Activated CD4-positive, alpha-beta T cell treated with anti-CD3 and anti-CD28 coated beads, Interleukin-2, Interleukin-6, amounts not matched to agents 100 ng/mL and 50 ng/mL, durations not matched to agents 16 hours and 8 hours (primary cell): ENCODE measurements at regions not wholly inside any gene's neighbourhood (a gene's known extent, or its start where the extent isn't known, plus 50 kb on each side); places are given as distances from the start of the nearest gene placed in this dataset.

Experiments
- DNase-seq: peaks from one replicate; pipeline ENCODE4 v3.0.0-alpha.2; 2020

GRCh38 chr16:64823481-64824075 is 298.3 kb downstream of the CDH11 start:
- DNase-seq = no peak

DNA sequence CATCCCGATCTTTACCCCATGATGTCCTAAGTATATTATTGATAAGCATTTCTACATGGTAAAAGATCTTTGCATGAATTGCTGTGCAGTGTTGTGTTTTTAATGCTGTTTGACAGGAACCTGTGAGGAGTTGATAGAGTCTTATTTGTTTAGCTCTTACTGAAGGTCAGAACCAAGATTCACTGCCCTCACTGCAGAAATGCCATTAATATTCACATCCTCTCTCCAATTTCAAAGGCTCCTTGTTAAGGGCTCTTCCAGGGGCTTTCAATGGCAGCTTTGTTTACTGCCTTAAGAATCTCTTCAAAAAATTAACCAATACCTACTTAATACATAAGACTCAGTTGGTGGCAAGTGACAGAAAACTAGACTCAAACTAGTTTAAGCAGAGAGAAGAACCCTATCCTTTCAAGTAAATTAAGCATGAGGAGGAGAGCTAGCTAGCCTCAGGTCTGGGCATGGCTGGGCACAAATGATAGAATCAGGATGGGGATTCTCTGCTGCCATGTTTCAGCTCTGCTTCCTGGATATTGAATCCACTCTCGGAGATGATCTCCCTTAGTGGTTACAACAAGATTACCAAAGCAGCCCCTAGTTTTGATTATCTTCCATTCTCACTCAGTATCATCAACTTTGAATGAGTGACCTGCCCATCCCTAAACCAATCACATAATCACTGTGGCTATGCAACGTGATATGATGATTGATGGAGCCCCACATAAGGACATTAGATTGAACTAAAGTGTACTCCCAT is 311.8 kb downstream of the CDH11 start:
- no peak for DNase-seq

- no peak for DNase-seq
These were observed 313.4 kb downstream of the CDH11 start for GRCh38 chr16:64808474-64808873.

GRCh38 chr16:64791756-64792155 is 330.1 kb downstream of the CDH11 start:
- DNase-seq = no peak

- no peak for DNase-seq
These were observed 337.2 kb downstream of the CDH11 start for GRCh38 chr16:64784635-64785034.

DNA sequence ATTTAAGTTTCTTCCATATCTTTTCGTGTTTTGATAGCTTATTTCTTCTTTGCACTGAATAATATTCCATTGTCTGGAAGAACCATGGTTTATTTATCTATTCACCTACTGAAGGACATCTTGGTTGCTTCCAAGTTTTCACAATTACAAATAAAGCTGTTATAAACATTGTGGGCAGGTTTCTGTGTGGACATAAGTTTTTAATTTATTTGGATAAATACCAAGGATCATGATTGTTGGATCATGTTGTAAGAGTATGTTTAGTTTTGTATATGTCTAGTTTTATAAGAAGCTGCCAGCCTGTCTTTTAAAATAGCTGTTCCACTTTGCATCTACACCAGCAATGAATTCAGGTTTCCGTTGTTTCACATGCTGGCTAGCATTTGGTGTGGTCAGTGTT is 339.4 kb downstream of the CDH11 start:
- no peak for DNase-seq

DNA sequence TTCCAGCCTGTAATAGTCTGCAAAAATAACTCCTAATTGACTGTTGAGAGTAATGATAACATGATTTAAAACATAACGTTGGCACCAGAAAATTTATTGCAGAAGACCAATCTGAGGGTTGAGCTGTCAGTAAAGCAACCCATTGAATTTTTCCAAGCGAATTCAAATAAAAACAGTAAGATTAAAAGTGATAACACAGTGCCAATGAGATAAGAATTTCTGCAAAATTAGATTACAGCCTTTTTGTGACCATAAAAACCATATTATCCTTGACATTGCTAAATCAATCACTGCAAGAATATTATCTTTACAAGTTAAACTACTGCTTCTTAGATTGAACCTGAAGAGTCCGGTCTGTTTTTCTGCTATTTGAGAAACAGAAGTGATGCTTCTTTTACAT is 341.4 kb downstream of the CDH11 start:
- DNase-seq = no peak

- DNase-seq = no peak
These were observed 343.1 kb downstream of the CDH11 start for GRCh38 chr16:64778777-64779176.

DNA sequence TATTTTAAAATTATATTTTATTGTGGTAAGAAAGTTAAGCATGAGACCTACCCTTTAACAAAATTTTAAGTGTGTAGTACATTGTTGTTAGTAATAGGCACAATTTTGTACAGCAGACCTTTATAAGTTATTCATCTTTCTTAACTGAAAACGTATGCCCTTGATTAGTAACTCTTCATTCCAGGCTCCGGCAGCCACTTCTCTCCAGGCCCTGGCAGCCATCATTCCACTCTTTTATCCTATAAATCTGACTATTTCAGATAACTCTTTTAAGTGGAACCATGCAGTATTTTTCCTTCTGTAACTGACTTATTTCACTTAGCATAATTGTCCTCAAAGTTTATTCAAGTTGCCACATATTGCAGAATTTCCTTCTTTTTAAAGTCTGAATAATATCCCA is 348.2 kb downstream of the CDH11 start:
- DNase-seq = no peak

DNA sequence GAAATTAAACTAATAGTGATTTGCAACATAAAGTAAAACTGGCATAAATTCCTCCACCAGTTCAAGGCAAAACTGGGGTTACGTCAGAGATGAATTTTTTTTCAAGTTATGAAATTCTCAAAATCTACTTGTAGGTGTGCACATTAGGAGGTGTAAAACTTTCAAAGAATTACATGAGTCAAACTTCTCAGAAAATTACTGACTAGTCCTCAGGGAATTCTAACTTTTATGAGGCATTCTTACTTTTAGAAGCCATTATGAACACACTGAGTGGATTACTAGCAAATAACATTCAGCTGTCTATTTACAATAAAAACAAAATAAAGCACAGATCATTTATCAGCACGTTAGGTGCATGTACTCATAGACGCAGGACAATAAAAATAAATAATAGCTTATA is 348.7 kb downstream of the CDH11 start:
- DNase-seq = no peak

DNA sequence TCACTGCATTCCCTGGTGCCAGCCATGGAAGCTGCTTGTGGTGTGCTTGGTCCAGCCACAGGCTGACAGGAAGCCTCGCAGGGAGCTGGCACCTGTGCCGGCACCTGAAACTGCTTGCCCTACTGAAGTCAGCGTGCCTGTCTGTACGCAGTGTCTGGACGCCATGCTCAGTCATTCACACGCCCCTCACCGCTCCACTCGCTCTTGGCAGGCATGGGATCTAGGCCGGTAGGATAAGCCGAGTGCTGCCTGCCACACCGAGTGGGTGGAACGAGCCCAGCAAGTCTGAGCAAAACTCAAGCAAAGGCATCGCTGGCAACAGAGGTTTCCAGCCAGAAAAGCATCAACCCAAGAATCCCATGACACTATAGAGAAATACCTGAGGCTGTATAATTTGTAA is 350.6 kb downstream of the CDH11 start:
- no peak for DNase-seq

GRCh38 chr16:64762211-64762610 is 359.7 kb downstream of the CDH11 start:
- no peak for DNase-seq

DNA sequence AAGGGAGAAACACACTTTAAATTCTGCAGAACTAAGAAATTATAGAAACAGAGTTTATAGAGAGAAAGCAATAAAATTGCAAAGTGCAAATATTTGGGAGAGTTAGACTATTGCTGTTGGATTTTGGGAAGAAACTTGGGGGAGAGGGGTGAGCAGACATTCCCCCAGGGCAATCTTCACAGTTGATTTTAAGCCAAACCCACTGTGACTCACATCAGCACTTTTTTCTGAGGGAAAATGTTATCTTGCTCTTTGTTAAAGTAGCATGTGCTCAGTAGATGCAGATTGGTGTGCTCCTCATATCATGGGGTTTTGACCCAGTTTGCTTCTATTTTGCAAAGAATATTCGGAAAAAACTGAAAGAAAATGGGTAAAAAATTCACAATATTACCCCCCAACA is 367.6 kb downstream of the CDH11 start:
- DNase-seq = no peak

GRCh38 chr16:64751906-64752305 is 370.0 kb downstream of the CDH11 start:
- DNase-seq = no peak

DNA sequence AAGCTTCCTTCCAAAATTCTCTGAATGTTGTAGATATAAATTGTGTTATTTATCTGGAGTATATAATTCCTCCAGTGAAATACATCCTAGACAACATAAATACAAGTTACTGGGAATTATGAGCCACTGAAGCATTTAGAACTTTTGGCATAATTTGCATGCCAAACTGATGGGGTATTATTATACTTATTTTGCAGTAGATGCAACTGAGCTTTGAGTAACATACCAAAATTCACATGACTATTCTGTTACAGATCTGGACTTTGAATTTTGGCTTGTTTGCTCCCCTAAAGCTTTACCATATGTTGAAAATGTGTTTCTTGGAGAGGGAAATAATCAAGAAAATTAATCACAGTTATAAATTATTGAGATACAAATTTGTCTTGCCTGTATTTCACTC is 372.5 kb downstream of the CDH11 start:
- DNase-seq = no peak

DNA sequence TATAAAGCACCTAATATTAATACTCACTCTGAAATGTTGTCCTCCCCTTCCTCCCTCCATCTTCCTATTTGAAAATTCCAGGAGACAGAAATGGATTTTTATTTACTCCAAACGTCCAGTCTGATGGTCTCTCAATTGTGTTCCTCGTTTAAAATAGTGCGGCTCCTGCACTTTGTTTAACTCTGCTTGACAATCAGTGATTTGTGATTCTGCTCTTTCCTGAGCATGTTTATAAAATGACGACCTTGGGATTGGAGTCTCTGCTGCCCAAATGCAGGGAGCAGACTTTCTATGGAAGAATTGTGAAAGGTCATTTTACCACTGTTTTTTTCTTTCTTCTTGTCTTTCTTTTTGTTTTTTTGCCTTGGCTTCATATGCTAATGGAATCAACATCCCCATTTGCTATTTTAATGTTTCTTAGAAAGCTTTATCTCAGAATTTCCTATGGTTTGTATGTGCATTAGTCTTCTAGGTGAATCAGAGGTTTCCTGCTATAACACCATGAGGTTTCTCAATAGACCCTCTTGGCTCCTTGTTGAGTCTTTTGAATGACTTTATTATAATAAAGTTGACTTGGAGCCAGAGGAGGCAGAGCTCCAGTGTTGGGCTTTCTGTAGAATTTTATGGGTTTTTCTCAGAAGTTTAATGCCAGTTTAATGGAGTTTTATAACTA is 376.5 kb downstream of the CDH11 start:
- no peak for DNase-seq

DNA sequence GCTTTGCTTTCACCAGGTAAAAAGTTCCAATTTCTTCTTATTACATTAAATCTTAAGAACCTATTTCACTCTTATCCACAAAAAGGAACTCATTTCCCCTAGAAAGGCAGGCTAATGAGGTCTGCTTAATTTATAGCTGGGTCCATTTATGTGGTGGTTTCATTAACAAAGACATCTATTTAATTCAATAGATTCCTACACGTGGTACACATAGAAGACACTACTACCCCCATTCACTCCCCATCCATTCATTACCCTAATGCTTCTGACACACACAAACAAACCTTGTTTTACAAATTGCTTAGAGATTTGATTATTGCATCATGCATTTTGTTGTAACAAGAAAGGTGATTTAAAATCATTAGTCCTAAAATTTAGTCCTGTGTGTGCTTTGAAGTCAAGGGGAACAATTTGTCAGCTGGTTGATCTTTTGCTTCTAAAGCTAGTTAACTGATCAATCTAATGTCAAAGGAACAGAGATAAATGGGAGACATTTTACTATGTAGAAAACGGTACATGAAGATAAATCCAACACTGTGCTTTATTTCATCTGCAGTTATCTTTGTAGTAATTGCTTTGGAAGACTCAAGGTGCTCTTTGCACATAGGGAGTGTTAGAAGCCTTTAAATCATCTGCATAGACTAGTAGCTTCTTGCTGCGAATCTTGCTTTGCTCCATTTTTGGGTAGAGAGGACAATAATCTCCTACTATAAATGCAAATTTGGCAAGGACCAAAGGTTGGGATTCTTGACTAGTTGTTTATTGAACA is 379.2 kb downstream of the CDH11 start:
- DNase-seq = no peak

- DNase-seq = no peak
These were observed 381.6 kb downstream of the CDH11 start for GRCh38 chr16:64740261-64740660.

GRCh38 chr16:64738321-64738960 is 383.4 kb downstream of the CDH11 start:
- no peak for DNase-seq

- no peak for DNase-seq
These were observed 385.0 kb downstream of the CDH11 start for GRCh38 chr16:64736857-64737256.

DNA sequence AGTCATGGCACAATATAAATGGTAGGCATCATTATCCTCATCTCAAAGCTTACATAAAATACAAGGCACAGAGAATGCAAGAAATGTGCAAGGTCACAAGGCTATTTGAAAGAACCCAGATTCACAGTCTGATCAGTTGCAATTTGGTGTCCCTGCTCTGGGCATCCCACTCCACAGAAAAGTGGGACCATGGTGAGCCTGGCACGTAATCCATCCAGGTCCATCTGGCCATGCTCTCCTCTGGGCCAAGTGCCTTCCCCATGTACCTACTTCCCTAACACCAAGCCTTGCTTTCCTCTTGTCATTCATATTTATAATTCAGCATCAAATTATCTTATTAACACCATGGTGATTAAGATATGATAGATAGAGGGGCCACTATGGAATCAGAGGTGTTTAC is 390.0 kb downstream of the CDH11 start:
- DNase-seq = no peak

DNA sequence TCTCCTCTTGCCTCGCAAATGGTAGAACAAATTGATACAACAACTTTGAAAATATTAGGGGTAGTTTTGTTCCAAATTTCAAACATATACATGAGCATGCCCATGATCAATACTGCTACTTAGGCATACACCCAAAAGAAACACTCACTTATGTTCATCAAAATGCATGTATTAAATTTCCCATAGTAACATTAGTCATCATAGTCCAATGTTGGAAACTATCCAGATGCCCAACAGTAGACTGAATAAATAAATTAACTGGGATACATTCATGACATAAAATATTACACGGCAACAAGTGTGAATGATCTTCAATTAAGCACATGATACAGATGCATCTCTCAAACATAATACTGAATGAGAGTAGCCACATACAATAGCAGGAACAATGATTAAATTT is 391.6 kb downstream of the CDH11 start:
- no peak for DNase-seq

- DNase-seq = no peak
These were observed 397.5 kb downstream of the CDH11 start for GRCh38 chr16:64724339-64724738.
